HEK293T (cell line): ENCODE measurements at regions not wholly inside any gene's neighbourhood (a gene's known extent, or its start where the extent isn't known, plus 50 kb on each side); places are given as distances from the start of the nearest gene placed in this dataset.

Source experiments
- ARNT ChIP-seq: fragments of 450-650 bp; IDR thresholded peaks from 2 replicates; pipeline ENCODE4 v1.6.1; 2017; ENCODE audit warnings: mild to moderate bottlenecking
- BHLHE40 ChIP-seq: fragments of 450-650 bp; IDR thresholded peaks from 2 replicates; pipeline ENCODE4 v1.6.1; 2016; ENCODE audit warnings: mild to moderate bottlenecking, moderate library complexity, borderline replicate concordance
- CTBP1 ChIP-seq: fragments of 450-650 bp; IDR thresholded peaks from 2 replicates; pipeline ENCODE4 v1.6.1; 2016; ENCODE audit warnings: borderline replicate concordance
- ELF4 ChIP-seq: fragments of 450-650 bp; IDR thresholded peaks from 2 replicates; pipeline ENCODE4 v1.6.1; 2017; ENCODE audit warnings: antibody characterized with exemption
- FOXA1 ChIP-seq: fragments of 450-650 bp; IDR thresholded peaks from 2 replicates; pipeline ENCODE4 v1.6.1; 2016; ENCODE audit warnings: mild to moderate bottlenecking
- FOXK2 ChIP-seq: fragments of 450-650 bp; IDR thresholded peaks from 2 replicates; pipeline ENCODE4 v1.6.1; 2016; ENCODE audit warnings: mild to moderate bottlenecking
- NFRKB ChIP-seq: fragments of 450-650 bp; IDR thresholded peaks from 2 replicates; pipeline ENCODE4 v1.6.1; 2016; ENCODE audit warnings: mild to moderate bottlenecking, moderate library complexity
- SP1 ChIP-seq: fragments of 450-650 bp; IDR thresholded peaks from 2 replicates; pipeline ENCODE4 v1.6.1; 2017
- SUZ12 ChIP-seq: fragments of 450-650 bp; IDR thresholded peaks from 2 replicates; pipeline ENCODE4 v1.6.1; 2016; ENCODE audit warnings: mild to moderate bottlenecking
- TARDBP ChIP-seq: fragments of 450-650 bp; IDR thresholded peaks from 2 replicates; pipeline ENCODE4 v1.6.1; 2016
- ZNF384 ChIP-seq: fragments of 450-650 bp; IDR thresholded peaks from 2 replicates; pipeline ENCODE4 v1.6.1; 2016

- TF ChIP-seq SP1 (no peak), BHLHE40 (no peak), TARDBP (no peak), NFRKB (no peak), ZNF384 (no peak), ELF4 (no peak), ARNT (no peak), FOXK2 (no peak), CTBP1 (no peak), FOXA1 (no peak), SUZ12 (no peak)
Observed at GRCh38 chr5:5764246-5764645, 341.8 kb downstream of the ICE1 start.
